Astrocyte of the hippocampus (primary cell): ENCODE measurements at regions not wholly inside any gene's neighbourhood (a gene's known extent, or its start where the extent isn't known, plus 50 kb on each side); places are given as distances from the start of the nearest gene placed in this dataset.

Experiments
- DNase-seq: peaks from one replicate; pipeline ENCODE4 v3.0.0; 2011; ENCODE audit warnings: low read depth, low spot score

DNA sequence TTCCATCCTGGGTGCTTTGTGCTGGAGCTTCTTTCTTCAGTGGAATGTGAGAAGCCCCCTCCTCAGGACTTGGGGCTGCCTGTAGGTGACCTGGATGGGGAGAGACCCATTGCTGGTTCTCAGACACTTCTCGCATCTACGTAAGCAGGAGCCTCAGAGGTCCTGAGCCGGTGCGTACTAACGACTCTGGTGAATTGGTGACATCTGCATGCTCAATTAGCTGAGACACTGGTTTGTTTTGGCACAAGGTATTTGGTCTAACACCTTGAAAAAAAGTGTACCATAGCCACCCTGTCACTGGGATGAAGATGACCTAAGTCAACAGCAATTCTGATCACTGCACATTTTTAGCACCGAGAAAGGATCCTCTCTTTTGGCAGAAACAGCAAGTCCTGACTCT lies 57.7 kb downstream of the LRRC30 start:
- no peak for DNase-seq

DNA sequence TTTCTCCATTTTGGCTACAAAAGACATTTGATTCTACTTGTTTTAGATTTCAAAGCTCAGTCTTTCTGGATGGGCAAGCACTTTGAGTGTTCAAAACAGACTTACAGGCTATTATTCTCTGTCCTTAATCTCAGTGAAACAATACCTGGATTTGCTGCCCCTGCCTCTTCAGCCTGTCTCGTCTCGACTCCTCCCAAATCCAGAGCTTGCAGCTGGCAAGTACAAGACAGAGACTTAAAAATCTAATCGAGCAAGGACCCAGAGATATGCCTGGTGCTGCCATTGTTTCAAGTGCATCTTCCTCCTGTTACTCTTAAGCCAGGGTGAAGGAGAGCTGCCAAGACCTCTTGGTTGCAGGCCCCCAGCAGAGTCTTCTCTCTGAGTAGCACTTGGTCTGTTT lies 59.2 kb downstream of the LRRC30 start:
- DNase-seq: no peak

DNA sequence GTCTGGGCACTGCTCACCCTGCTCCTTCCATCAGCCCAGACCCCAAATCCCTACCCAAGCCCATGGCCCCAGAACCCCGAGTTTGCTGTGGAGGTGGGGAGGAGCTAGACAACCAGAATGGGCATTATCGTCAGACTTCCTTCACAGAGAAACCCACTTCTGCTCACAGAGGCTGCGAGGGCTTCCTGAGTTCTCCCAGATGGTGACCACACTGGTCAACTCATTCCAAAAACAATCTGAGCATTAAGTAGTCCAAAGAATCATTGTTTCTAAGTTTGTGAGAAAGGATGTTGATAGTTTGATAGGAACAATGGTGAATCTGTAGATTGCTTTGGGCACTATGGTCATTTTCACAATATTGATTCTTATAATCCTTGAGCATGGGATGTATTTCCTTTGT lies 60.2 kb downstream of the LRRC30 start:
- no peak for DNase-seq

DNA sequence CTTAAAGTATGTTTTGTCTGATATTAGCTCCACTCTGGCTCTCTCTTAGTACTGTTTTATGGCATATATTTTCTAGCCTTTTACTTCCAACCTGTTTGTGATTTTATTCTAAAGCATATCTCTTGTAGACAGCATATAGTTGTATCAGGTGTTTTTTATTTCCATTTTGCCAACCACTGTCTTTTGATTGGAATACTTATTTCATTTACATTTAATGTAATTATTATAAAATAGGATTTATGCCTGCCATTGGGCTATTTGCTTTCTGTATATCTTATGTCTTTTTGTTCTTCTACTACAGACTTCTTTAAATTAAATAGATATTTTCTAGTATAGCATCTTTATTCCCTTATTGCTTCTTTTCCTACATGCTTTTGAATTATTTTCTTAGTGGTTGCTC lies 67.3 kb downstream of the LRRC30 start:
- no peak for DNase-seq

DNA sequence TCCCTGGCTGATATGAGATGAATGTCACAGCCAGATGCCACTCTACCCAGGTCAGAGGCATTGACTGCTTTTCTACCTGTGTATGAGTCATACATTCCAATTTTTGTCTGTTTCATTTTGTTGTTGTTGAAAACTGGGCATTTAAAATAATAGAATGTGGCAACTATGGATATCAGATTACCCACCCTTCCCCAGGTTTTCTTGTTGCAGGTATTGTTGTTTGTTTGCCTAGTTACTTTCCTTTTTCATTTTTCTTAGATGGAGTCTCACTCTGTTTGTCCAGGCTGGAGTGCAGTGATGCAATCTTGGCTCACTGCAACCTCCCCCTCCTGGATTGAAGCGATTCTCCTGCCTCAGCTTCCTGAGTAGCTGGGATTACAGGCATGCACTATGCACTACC lies 70.2 kb downstream of the LRRC30 start:
- no peak for DNase-seq

DNA sequence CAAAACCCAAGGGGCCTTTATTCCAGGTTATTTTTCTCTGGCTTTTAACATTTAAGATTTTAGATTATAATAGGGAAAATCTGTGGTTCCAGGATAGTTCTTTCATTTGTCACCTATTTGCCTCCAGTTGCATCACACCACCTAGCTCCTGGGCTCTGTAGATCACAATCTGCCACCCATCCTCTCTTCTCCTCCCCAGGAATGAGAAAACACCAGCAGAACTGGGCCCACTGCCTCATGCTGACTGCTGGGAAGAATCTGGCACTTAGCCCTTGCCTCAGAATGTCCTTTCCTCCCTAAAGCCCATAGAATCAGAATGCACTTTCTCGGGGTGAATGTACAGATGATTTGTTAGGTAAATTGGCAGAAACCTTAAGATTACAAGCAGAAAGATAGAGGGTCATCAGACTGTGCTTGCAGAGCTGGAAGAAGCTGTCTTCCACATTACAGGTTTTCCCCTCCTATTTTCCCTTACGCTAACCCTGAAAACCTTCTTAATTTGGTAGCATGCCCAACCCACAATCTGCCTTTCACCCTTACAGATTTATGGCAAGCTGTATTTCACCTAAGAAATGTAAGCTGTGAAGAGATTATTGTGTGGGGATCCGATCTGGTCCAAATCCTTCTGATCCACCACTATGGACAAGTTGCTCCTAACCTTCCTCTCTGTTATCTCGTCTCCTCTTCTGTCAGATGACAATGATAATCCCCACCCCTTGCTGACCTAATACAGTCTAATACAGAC lies 72.6 kb downstream of the LRRC30 start:
- DNase-seq: peak; percentile 44

DNA sequence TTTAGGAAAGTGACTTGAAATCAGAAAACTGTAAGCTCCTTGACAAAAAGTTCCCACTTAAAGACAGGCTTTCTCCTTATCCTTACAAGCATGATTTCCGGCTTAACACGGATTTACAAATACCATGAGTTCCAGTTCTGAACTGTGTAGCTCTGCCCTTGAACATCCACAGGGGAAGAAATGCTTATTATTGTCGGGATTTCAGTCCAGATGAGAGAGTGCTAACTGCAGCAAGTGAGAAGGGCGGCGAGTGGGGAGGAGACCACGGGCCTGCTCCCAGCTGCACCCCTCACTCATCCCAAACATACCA lies 73.1 kb downstream of the LRRC30 start:
- DNase-seq: no peak

DNA sequence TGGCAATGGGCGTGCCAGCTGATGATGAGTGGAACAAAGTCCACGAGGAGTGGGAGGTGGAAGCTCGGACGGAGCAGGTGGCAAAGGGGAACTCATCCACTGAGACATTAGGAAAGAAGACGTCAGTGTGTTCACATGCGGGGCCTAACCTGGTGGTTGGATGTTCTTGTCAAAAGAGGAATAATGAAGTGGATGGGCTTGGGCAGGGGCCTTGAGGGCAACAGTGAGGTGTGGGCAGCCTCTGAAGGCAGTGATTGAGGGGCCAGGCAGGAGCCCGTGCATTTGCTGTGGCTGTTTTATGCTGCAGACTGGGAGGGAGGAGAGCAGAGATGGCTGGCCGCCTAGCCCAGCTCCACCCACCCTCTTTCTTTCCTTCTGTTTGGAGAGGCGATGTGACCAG lies 74.5 kb downstream of the LRRC30 start:
- no peak for DNase-seq

DNA sequence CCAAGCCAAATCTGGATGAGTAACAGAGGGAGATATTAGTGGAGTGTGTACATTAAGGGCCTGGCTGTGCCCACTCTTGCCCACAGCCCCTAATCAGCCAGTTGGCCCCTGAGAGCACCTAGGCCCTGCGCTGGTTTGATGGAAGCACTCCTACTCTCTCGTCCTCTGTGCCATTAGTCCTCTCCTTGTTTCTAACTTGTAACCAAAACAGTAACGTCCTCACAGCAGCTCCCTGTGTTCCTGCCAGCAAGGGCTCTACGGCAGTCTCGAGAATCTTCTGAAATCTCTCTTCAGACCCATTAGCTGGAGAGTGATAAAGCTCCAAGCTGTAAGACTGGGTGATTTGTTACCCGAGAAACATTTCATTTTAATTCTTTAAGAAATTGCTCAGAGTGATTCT lies 76.1 kb downstream of the LRRC30 start:
- DNase-seq: no peak

DNA sequence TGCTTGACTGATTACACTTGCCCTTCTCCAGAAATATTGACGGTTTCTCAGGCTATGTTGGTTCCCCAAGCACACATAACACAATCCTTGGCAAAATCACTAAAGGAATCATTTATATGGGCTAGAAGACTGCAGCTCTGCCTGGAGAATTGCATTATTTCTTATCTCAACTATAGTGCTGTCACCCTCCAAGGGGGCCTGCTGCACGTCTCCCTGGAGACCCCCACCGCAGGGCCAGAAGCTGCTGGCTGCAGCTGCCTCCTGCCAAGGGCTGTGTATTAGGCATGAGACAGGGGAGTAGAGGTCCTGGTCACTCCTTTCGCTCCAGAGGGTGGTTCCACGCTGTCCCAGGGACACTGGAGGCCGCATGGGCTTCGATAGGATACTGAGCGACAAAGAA lies 76.6 kb downstream of the LRRC30 start:
- DNase-seq: no peak

DNA sequence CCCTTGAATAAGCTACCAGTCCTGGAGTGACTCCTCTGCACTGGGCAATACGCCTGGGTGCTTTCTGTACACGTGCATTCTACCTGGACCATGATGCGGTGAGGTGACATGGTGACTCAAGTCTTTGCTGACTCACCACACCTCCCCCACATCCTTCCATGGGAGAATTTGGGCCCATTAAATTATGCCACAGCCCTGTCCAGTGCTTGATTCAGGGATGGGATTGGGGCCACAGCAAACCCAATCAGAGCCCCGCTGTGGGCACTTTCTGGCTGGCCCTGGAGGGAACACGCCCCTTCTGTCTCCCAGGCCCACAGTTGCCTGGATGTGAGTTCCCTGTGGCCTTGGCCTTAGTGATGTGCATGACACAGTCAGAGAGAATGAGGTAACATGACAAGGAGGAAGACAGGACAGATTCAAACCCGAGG lies 86.9 kb downstream of the LRRC30 start:
- no peak for DNase-seq

DNA sequence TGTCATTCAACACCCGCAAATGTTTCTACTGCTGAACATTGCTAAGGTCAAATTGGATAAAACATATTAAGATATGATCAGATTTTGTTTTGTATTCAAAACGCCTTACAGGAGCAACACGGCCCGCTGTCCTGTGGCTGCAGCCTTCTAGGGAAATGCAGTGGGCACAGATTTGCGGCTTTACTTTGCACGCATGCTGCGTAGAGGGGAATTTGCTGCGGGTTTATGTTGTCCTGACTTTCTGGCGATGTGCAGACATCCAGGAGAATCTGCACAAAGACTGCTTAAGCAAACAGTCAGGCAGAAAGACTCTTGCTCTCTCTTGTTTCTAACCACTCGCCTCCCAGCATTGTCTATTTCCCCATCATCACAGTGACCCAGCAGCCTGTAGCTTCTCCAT lies 88.3 kb downstream of the LRRC30 start:
- DNase-seq: no peak

DNA sequence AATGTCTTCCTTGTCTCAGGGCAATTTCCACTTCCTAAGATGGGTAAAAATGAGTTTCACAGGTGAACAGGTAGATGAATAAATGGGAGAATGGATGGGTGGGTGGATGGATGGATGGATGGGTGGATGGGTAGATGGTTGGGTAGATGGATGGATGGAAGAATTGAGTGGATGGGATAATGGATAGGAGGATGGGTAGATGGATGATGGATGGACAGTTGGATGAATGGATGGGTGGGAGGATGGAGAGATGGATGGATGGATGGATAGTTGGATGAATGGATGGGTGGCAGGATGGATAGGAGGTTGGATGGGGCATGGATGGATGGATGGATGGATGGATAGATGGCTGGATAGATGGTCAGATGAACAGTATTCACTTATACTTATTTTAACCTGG lies 90.9 kb downstream of the LRRC30 start:
- DNase-seq: no peak

DNA sequence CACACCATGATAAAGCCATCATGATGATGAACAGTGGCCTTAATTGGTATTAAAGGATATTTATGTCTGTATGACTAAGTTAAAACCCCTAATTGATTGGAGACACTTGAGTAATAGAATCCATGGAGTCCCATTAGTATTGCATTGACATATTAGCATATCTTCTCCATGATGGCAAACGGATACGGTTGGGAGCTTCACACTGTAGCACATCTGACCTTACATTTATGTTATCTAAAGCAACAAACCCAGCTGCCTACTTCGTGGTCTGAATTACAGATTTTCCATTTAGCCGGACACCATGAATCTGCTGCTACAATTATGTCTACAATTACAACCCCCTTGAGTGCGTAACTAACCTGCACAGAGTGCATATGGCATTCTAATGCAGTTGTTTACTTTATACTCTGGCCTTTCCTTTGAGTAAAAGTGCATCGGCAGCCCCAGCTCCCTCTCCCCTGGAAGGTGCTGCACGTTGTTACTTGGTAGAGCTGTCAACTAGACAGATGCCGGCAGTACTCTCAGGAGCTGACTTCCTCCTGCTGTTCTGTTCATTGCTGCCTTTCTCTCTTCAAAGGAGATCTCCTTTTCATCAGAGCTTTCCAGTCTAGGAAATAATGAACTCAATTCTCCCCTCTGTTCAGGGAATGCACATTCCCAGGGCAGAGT lies 92.1 kb downstream of the LRRC30 start:
- no peak for DNase-seq

DNA sequence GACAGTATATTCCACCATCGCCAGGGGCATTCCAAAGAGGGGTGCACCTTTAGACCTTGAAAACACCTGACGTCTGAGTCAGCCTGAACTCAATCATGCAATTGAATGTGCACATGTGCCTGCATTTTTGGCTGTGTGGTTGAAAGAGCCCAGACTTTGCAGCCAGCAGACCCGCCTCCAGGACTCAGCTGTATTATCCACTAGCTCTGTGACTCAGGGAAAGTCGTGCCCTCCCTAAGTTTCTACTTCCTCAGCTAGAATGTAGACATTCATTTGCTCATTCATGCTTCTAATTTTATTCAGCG lies 94.2 kb downstream of the LRRC30 start:
- no peak for DNase-seq

DNA sequence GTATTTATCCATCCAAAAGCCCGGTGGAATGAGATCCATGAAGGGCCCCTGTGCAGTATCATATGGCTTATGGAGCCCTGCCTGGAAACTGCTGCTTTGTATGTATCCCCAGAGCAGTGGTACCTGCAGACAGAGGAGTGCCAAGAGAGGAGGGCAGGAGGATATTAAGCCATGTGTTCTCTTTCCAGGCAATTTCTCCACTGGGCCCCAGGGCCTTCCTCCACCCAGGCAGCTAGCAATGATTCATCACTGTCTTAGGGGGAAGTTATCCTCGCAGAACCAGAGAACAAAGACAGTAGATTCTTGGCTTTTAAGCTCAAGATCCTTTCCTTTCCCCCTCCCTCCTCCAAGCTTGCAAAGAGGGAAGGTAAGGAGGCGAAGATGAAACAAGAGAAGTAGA lies 98.1 kb downstream of the LRRC30 start:
- no peak for DNase-seq

DNA sequence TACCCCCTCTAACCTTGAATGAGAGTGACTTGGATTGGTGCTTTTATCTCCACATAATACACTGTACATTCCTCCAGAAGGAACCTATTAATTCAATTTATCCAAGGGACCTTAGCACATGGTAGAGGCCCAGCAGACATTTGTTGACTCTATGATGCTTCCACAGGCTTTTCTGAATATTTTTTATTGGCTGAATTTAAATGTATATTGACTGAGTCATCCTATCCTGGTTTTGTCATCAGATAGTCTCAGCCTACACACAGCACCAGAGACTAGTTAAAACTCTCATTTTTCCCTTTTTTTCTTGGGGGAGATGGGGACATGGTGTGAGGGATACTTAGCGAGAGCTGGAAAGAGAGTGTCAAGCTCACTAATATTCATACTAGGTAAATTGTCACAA lies 101.6 kb downstream of the LRRC30 start:
- no peak for DNase-seq

DNA sequence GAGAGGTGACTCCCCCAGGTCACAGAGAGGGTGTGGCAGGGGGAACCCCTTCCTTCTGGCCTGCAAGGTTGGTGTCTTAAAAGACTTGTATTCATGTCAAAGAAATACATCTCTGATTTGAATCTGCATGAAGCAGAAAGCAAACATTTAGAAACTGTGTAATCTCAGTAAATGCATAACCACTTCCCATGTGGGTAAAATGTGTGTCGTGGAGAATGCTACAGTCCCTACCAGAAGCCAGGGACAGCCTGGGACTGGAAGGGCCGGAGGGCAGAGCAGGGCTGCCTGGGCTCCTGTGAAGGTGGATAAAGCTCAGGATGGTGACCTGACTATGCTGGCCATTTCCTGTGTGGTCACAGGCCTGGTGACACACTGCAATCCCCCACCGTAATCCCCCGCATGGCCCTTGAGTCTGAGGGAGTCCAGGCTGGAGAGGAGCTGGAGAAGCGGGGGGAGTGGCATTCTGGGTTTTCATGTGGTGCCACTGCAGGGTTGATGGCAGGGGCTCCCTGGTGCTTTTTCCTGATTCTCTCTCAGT lies 102.2 kb downstream of the LRRC30 start:
- DNase-seq: no peak

DNA sequence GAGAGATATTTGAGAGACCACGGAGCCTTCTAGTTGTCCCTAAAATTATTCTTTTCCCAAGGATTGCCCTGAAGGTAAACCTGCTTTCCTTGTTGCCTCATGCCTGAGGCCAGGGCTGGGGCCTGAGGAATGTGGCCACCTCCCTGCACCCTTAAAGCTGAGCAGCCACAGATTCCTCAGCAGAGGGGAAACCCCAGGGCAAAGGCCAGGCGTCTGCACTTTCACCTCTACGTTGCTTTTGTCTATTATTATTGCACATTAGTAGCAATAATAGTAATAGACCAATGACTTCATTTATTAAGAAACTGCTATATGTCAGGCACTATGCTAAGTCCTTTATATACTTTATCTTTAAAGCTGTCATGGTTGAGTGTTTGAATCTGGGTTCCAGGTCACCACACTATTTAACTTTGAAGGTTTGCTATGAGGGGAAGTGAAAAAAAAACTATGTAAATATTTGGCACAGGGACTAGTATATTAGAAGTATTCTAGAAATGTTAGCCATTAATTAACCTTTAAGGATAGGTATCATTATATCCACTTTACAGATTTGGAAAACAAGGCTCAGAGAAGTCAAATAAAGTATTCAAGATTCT lies 104.2 kb downstream of the LRRC30 start:
- DNase-seq: no peak

DNA sequence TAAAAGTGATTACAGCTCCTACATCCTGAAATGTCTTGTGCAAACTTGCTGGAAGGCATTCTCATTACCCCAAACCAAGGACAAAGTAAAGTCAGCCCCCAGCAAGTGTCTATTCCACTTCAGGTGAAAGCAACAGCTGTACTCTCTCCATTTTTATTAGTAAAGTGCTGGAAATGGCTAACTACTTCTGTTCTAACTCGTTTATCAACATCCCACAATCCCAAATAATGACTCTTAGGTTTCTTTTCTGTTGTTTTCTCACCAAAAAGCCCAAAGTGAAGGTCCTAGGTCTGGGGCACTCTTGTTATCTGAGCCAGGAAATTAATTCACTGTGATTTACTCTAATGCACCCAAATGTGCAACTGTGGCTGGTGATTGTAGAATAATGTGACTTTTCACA lies 105.7 kb downstream of the LRRC30 start:
- DNase-seq: no peak

DNA sequence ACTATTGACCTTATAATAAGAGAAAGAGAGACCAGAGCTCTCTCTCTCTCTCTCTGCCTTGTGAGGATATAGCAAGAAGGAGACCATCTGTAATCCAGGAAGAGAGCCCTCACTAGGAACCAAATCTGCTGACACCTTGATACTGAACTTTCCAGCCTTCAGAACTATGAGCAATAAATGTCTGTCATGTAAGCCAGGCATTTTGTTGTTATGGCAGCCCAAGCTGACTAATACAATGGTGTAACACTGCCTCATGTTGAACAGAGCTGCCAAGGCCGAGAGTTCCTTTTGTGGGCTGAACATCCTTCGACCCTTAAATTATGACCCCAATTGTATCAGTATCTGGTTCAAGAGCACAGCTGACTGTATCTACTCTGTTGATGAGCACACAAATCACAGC lies 108.0 kb downstream of the LRRC30 start:
- DNase-seq: no peak

DNA sequence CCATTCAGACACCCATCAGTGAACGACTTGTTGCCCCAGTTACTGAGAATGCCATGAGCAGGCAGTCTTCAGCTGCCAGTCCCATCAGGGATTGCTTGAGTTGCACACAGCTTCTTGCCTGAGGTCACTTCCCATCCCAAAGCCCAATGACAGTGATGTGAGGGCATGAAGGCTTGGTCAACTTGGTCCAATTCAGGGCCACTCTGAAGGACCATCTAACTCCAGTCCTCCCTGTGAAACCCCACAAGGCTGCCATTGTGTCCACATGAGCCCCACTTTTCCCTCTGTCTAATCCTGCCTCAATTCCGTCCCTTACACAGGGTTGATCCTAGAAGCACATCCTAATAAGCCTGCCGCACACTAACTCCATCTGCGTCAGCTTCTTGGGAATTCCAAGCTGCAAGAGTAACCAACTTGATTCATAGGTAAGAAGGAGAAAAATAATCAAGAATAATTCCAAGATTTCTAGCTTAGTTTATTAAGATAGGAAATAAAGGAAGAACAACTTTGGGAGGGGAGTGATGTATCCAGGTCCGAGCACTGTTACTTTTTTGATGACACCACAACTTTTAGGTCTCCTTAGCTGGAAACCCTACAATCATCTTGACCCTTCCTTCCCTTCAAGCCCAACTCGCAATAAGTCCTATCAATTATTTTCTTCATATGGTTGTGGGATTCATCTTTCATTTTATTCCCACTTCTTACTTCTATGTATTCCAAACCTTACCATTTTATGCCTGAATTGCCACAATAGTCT lies 110.9 kb downstream of the LRRC30 start:
- DNase-seq: no peak
